Renal cortical epithelial cell (primary cell): ENCODE measurements at regions not wholly inside any gene's neighbourhood (a gene's known extent, or its start where the extent isn't known, plus 50 kb on each side); places are given as distances from the start of the nearest gene placed in this dataset.
A peak's percentile ranks its signal among the peaks of the same experiment; 100 is the strongest.

Experiments used
- DNase-seq: peaks from one replicate; pipeline ENCODE4 v3.0.0-alpha.2; 2011; ENCODE audit warnings: low read depth

GRCh38 chr12:24759155-24759554, 189.7 kb downstream of the BCAT1 start:
- peak; percentile 19 for DNase-seq

GRCh38 chr12:24756479-24757024, 192.3 kb downstream of the BCAT1 start:
- DNase-seq: no peak

- peak; percentile 95 for DNase-seq
Measured at GRCh38 chr12:24754690-24755638, 193.9 kb downstream of the BCAT1 start.

- DNase-seq: peak; percentile 77
Measured at GRCh38 chr12:24752763-24753462, 196.0 kb downstream of the BCAT1 start.

GRCh38 chr12:24751181-24751580, 197.7 kb downstream of the BCAT1 start:
- DNase-seq: no peak

- no peak for DNase-seq
Measured at GRCh38 chr12:24750263-24750662, 198.6 kb downstream of the BCAT1 start.

GRCh38 chr12:24749171-24749570, 199.7 kb downstream of the BCAT1 start:
- DNase-seq: no peak

- DNase-seq: no peak
Measured at GRCh38 chr12:24748326-24748725, 200.6 kb downstream of the BCAT1 start.

- DNase-seq: no peak
Measured at GRCh38 chr12:24746864-24747263, 202.0 kb downstream of the BCAT1 start.

GRCh38 chr12:24746006-24746671, 202.8 kb downstream of the BCAT1 start:
- no peak for DNase-seq

- no peak for DNase-seq
Measured at GRCh38 chr12:24743941-24744793, 204.7 kb downstream of the BCAT1 start.

- no peak for DNase-seq
Measured at GRCh38 chr12:24742378-24742777, 206.5 kb downstream of the BCAT1 start.

GRCh38 chr12:24741216-24741615, 207.7 kb downstream of the BCAT1 start:
- DNase-seq: no peak

GRCh38 chr12:24739106-24739779, 209.7 kb downstream of the BCAT1 start:
- DNase-seq: no peak

- DNase-seq: no peak
Measured at GRCh38 chr12:24738441-24738840, 210.5 kb downstream of the BCAT1 start.

- no peak for DNase-seq
Measured at GRCh38 chr12:24731596-24731995, 217.3 kb downstream of the BCAT1 start.

- DNase-seq: no peak
Measured at GRCh38 chr12:24730489-24730896, 218.4 kb downstream of the BCAT1 start.

GRCh38 chr12:24728826-24729225, 220.1 kb downstream of the BCAT1 start:
- no peak for DNase-seq

GRCh38 chr12:24728366-24728765, 220.5 kb downstream of the BCAT1 start:
- DNase-seq: peak; percentile 51

- no peak for DNase-seq
Measured at GRCh38 chr12:24725616-24726015, 223.3 kb downstream of the BCAT1 start.

GRCh38 chr12:24724814-24725213, 224.1 kb downstream of the BCAT1 start:
- DNase-seq: no peak
